Glomerular endothelial cell (primary cell): ENCODE measurements at regions not wholly inside any gene's neighbourhood (a gene's known extent, or its start where the extent isn't known, plus 50 kb on each side); places are given as distances from the start of the nearest gene placed in this dataset.

ENCODE experiments used
- DNase-seq: peaks from one replicate; pipeline ENCODE4 v3.0.0-alpha.2; 2011; ENCODE audit warnings: low read depth, low spot score; ENCODE audit errors: extremely low read depth

- no peak for DNase-seq
Observed at GRCh38 chr6:164266851-164267250, 852.3 kb downstream of the QKI start.

DNA sequence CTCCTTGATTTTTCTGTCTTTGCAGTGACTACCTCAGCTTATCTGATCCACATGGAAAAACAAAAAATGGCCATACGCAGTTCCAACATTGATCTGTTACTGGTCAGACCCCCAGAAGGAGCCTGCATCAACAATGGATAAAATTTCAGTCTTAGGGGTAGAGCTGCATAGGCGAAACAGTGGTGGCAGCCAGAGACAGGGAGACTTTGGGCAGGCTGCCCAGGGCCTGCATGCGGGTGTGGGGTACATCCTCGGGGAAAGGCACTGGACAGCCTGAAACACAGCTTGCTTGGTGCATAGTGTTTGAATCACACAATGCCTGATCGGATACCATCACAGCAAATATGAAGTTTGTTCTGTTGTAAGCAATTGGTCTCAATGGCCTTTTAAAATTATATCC lies 847.8 kb downstream of the QKI start:
- DNase-seq = no peak

GRCh38 chr6:164258421-164258820 lies 843.9 kb downstream of the QKI start:
- DNase-seq = no peak

- DNase-seq = no peak
Observed at GRCh38 chr6:164252948-164253347, 838.4 kb downstream of the QKI start.

- no peak for DNase-seq
Observed at GRCh38 chr6:164252291-164252690, 837.8 kb downstream of the QKI start.

GRCh38 chr6:164247106-164247505 lies 832.6 kb downstream of the QKI start:
- no peak for DNase-seq

DNA sequence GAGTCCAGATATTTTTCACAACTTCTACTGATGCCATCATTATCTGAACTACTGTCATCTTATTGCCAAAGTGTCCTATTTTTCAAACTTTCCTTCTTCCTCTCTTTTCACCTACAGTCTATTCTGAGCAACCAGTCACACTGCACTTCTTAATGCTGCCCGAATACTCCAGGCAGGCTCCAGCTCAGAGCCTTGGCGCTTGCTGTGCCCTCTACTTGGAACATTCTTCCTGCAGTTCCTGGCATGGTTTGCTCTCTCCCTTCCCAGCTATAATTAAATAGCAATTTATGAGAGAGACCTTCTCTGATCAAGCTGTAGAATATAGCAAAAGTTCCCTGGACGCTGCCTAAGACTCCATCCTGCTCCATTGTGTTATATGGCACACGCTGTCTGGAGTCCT lies 831.6 kb downstream of the QKI start:
- DNase-seq = no peak

DNA sequence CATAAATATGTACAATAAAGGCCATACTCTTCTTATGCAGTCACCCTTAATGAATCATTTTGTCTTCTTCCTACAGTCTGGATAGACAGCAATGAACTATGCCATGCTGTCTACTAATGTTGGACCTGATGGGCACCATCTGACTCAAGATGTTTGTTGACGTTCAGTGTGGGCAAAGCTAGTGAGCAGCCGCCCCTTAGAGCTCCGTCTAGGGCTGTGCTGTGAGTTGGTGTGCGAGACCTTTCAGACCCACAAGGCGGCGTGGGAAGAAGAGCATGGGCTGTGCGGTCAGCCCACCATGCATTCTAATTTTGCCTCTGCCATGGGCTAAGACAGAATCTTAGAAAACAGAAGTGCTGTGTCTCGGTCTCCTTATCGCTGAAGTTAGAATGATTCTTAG lies 829.4 kb downstream of the QKI start:
- no peak for DNase-seq

GRCh38 chr6:164243012-164243610 lies 828.6 kb downstream of the QKI start:
- no peak for DNase-seq

DNA sequence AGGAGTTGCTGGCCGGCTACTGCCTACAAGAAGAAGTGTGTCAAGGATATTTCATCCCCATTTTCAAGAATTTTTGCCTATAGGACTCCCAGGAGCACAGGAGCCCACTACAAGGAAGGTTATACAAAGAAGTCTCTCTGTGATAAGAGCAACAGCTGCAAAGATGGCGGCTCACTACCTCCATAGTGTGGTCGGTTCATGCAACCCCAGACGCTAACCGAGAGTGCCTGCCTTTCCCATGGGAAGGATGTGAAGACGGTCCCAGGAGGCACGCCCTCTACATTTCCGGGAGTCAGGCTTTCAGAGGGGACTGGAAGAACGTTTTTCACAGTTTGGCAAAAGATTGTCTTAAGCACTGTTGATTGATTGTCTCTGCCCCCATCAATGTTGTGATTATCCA lies 816.3 kb downstream of the QKI start:
- no peak for DNase-seq

DNA sequence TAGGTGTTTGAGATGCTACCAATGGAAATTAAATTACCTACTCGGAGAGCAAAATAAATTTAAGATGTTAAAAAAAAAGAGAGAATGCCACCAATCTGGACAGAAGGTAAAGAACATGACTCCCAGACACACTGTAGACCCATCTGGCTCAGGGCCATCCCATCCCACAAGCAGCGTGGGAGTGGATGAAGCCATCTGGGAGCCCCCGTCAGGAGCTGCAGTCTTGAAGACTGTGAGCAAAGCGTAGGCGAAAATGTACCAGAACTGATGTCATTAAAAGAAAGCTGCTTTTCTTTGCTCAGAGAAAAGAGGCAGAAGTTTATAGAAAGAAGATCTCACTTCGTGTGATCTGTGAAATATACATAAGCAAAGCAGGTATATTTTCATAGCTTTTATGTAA lies 815.7 kb downstream of the QKI start:
- DNase-seq = no peak

GRCh38 chr6:164229716-164230115 lies 815.2 kb downstream of the QKI start:
- DNase-seq = no peak

- no peak for DNase-seq
Observed at GRCh38 chr6:164227952-164228522, 813.5 kb downstream of the QKI start.

GRCh38 chr6:164216839-164217238 lies 802.3 kb downstream of the QKI start:
- DNase-seq = no peak

GRCh38 chr6:164216368-164216767 lies 801.9 kb downstream of the QKI start:
- DNase-seq = no peak

- DNase-seq = no peak
Observed at GRCh38 chr6:164214066-164214465, 799.5 kb downstream of the QKI start.

DNA sequence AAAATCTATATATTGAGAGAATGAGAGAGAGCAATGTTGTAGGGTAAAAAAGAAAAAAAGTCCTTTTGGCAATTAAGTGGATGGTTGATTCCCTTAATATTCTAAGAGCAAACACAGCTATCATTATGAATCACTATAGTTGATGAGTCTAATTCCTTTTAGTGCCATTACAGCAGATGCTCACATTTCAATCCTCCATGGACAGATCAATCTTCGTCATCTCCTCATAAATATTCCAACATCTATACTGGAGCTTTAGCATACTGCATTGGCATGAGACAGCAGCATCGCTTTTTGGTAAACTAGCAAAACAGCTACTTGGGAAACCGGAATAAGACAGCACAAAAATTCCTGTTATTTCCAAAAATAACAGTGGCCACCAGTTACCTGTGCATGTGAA lies 796.7 kb downstream of the QKI start:
- no peak for DNase-seq

- no peak for DNase-seq
Observed at GRCh38 chr6:164210783-164211182, 796.3 kb downstream of the QKI start.

DNA sequence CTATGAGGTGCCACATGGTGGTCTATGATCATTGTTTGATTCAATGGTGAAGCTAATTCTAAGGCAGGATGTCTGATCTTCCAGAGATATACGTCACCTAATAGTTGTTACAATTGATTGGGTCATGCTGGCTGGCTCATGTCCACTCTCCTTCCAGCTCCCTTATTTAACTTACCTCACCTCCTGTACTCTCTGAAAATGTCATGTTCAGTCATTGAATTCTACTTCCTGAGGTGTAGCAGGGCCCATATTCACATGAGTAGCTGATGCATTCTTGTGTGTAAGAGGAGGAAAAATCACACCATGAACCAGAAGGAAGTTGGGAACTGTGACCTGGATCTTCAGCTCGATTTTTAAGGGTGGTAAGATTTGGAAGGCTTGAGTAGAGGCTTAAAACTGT lies 795.8 kb downstream of the QKI start:
- no peak for DNase-seq

GRCh38 chr6:164208371-164208770 lies 793.9 kb downstream of the QKI start:
- DNase-seq = no peak

- DNase-seq = no peak
Observed at GRCh38 chr6:164206807-164207423, 792.4 kb downstream of the QKI start.

DNA sequence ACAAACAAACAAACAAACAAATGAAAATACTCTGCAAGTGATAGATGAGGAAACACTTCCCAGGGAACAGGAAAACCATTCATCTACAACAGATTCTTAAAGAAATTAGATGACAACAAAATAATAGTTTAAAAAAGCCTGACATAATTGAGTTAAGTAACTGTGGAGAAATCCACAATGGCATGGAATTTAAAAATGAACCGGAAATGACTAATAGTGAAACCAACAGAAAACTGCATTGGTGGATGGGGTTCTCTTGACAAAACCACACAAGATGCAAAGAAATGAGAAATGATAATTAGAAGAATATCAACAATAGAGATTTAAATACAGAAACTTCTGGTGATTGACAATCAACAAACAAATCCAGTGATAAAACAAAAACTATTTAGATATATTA lies 785.6 kb downstream of the QKI start:
- DNase-seq = no peak

- no peak for DNase-seq
Observed at GRCh38 chr6:164195942-164196281, 781.4 kb downstream of the QKI start.
